A549 (cell line): ENCODE measurements at regions not wholly inside any gene's neighbourhood (a gene's known extent, or its start where the extent isn't known, plus 50 kb on each side); places are given as distances from the start of the nearest gene placed in this dataset.

Source experiments
- ATAC-seq, 2 experiments: fragments of 200-7000 bp in 1 of 2; fragments of >200 bp in 1 of 2; cut with Nextera tagmentation in 1 of 2; cut with Tn5 transposase in 1 of 2; 3 replicates each; pipeline versions ENCODE4 v1.8.0 to v1.9.1; 2018 to 2020; ENCODE audit warnings: mild to moderate bottlenecking in 1 of 2, moderate library complexity in 1 of 2
- CTCF ChIA-PET: fragments of 300-600 bp; sonication (Branson Sonifier 250); formaldehyde crosslinking; extraction: SDS; loops from one replicate; lab custom pipeline; 2021; ENCODE audit warnings: antibody characterized with exemption, inconsistent platforms; lab: Yijun Ruan, JAX
- POLR2A ChIA-PET: fragments of 350-600 bp; formaldehyde crosslinking; extraction: SDS; loops from one replicate; lab custom pipeline; 2021; ENCODE audit warnings: antibody characterized with exemption, inconsistent platforms; lab: Yijun Ruan, JAX
- DNase-seq, 2 experiments: peaks; one replicate each; pipeline versions ENCODE4 v3.0.0 to v3.0.0-alpha.2; 2011 to 2016; ENCODE audit warnings: low read depth in 1 of 2, low spot score in 1 of 2
- FAIRE-seq: peaks from 2 replicates; lab custom pipeline; 2011; peaks lifted over from hg19 to GRCh38; lab: Jason Lieb, UNC
- H3K27ac ChIP-seq, 2 experiments: fragments of >200 bp; sonication (Bioruptor Twin); formaldehyde crosslinking; 3 replicates each; pipeline ENCODE4 v1.5.1; 2016 to 2017
- H3K4me1 ChIP-seq: fragments of >200 bp; sonication (Bioruptor Twin); formaldehyde crosslinking; 3 replicates; pipeline ENCODE4 v1.6.1; 2016
- H3K4me2 ChIP-seq: fragments of >200 bp; sonication (Bioruptor Twin); formaldehyde crosslinking; 3 replicates; pipeline ENCODE4 v1.6.1; 2016
- H3K4me3 ChIP-seq: fragments of >200 bp; sonication (Bioruptor Twin); formaldehyde crosslinking; 3 replicates; pipeline ENCODE4 v1.5.1; 2016
- H3K9me3 ChIP-seq: fragments of >200 bp; sonication (Bioruptor Twin); formaldehyde crosslinking; 3 replicates; pipeline ENCODE4 v1.6.1; 2016
- BCL3 ChIP-seq: fragments of >200 bp; sonication (Bioruptor Twin); formaldehyde crosslinking; IDR thresholded peaks from 3 replicates; pipeline ENCODE4 v1.6.1; 2016
- BHLHE40 ChIP-seq: IDR thresholded peaks from 2 replicates; pipeline ENCODE4 v1.6.1; 2012; ENCODE audit warnings: low read depth, low read length, inconsistent platforms
- CHD2 ChIP-seq: fragments of 150-350 bp; IDR thresholded peaks from 2 replicates; pipeline ENCODE4 v1.6.1; 2014; ENCODE audit warnings: low read length; ENCODE audit not compliant: partially characterized antibody
- CHD4 ChIP-seq: fragments of 200-600 bp; sonication (generic); IDR thresholded peaks from 2 replicates; pipeline ENCODE4 v1.6.1; 2016; ENCODE audit warnings: antibody characterized with exemption, mild to moderate bottlenecking, borderline replicate concordance
- EHF ChIP-seq: fragments of 250-450 bp; sonication (Bioruptor Pico); IDR thresholded peaks from 2 replicates; pipeline ENCODE4 v1.5.0; 2020; ENCODE audit warnings: mild to moderate bottlenecking
- EP300 ChIP-seq, 2 experiments: fragments of >200 bp; sonication (Bioruptor Twin); formaldehyde crosslinking; IDR thresholded peaks; 2 replicates in 1 of 2; 3 replicates in 1 of 2; pipeline ENCODE4 v1.6.1; 2016 to 2017
- FOSB ChIP-seq: fragments of 250-450 bp; sonication (Bioruptor Pico); IDR thresholded peaks from 2 replicates; pipeline ENCODE4 v1.5.0; 2020; ENCODE audit warnings: mild to moderate bottlenecking, moderate library complexity
- FOSL2 ChIP-seq, 2 experiments: fragments of 450-650 bp in 1 of 2; fragments of >200 bp in 1 of 2; sonication (Bioruptor Twin) in 1 of 2; formaldehyde crosslinking; IDR thresholded peaks; 2 replicates each; pipeline versions ENCODE4 v1.5.0 to v1.6.1; 2016 to 2020; ENCODE audit warnings: mild to moderate bottlenecking in 1 of 2, moderate library complexity in 1 of 2
- FOXS1 ChIP-seq: fragments of 250-450 bp; sonication (Bioruptor Pico); IDR thresholded peaks from 2 replicates; pipeline ENCODE4 v1.5.0; 2020; ENCODE audit warnings: mild to moderate bottlenecking, moderate library complexity
- HDAC2 ChIP-seq: fragments of 200-600 bp; sonication (generic); IDR thresholded peaks from 2 replicates; pipeline ENCODE4 v1.6.1; 2016
- HMGXB4 ChIP-seq: fragments of 250-450 bp; sonication (Bioruptor Pico); IDR thresholded peaks from 2 replicates; pipeline ENCODE4 v1.5.0; 2021; ENCODE audit warnings: mild to moderate bottlenecking, moderate library complexity, borderline replicate concordance
- HOXA7 ChIP-seq: fragments of 250-450 bp; sonication (Bioruptor Pico); IDR thresholded peaks from 2 replicates; pipeline ENCODE4 v1.5.0; 2020; ENCODE audit warnings: mild to moderate bottlenecking, moderate library complexity
- JUNB ChIP-seq: fragments of >200 bp; sonication (Bioruptor Twin); formaldehyde crosslinking; IDR thresholded peaks from 2 replicates; pipeline ENCODE4 v1.6.1; 2016
- KDM1A ChIP-seq: fragments of 200-600 bp; sonication (generic); IDR thresholded peaks from 2 replicates; pipeline ENCODE4 v1.6.1; 2016; ENCODE audit warnings: low read depth, mild to moderate bottlenecking
- MAFK ChIP-seq: fragments of 450-650 bp; IDR thresholded peaks from 2 replicates; pipeline ENCODE4 v1.6.1; 2014; ENCODE audit not compliant: partially characterized antibody
- MYC ChIP-seq: IDR thresholded peaks from 2 replicates; pipeline ENCODE4 v1.6.1; 2012; ENCODE audit warnings: mild to moderate bottlenecking, inconsistent platforms, low read length, improper control_type of control experiment, borderline replicate concordance
- NPAS2 ChIP-seq: fragments of 250-450 bp; sonication (Bioruptor Pico); IDR thresholded peaks from 2 replicates; pipeline ENCODE4 v1.8.0; 2022; ENCODE audit warnings: mild to moderate bottlenecking, moderate library complexity, borderline replicate concordance
- POLR2A ChIP-seq: IDR thresholded peaks from 2 replicates; pipeline ENCODE4 v1.6.1; 2012; ENCODE audit warnings: mild to moderate bottlenecking, low read length
- RAD21 ChIP-seq, 2 experiments: fragments of >200 bp in 1 of 2; sonication (Bioruptor Twin) in 1 of 2; formaldehyde crosslinking in 1 of 2; IDR thresholded peaks in 1 of 2; conservative IDR thresholded peaks in 1 of 2; 2 replicates in 1 of 2; 3 replicates in 1 of 2; pipeline ENCODE4 v1.6.1; 2012 to 2018; ENCODE audit warnings: inconsistent platforms in 1 of 2
- RCOR1 ChIP-seq: fragments of 150-350 bp; IDR thresholded peaks from 2 replicates; pipeline ENCODE4 v1.6.1; 2014; ENCODE audit warnings: antibody characterized with exemption, low read length, low read depth
- RNF2 ChIP-seq: fragments of 200-600 bp; sonication (generic); IDR thresholded peaks from 2 replicates; pipeline ENCODE4 v1.6.1; 2016; ENCODE audit warnings: low read depth, mild to moderate bottlenecking, antibody characterized with exemption, moderate library complexity, borderline replicate concordance
- SREBF2 ChIP-seq: fragments of 450-650 bp; IDR thresholded peaks from 2 replicates; pipeline ENCODE4 v1.6.1; 2014; ENCODE audit warnings: mild to moderate bottlenecking, moderate library complexity
- ZC3H11A ChIP-seq: fragments of 450-650 bp; IDR thresholded peaks from 2 replicates; pipeline ENCODE4 v1.6.1; 2014; ENCODE audit warnings: antibody characterized with exemption, mild to moderate bottlenecking
- WGBS: methylation state at CpG from one replicate; pipeline ENCODE4 v1.1.6; 2017; ENCODE audit errors: missing lambda C conversion rate; 5-methylcytosine and 5-hydroxymethylcytosine counted together

GRCh38 chr18:39653221-39653620 is 2087.6 kb upstream of the CELF4 start:
- Histone ChIP-seq H3K4me1 (no peaks in the 10 kb centered on the region), H3K9me3 (no peaks in the 10 kb centered on the region), H3K4me3 (no peak overlapping the region)
- CTCF ChIA-PET, result interaction anchor here (1.1 kb wide), 1 partner anchor 11 kb away, joined by 3 read pairs; no protein-coding TSS in a partner anchor
- POLR2A ChIA-PET, result no interaction called here
- 93% methylated on average over 2 of the region's 2 CpGs for WGBS
- TF ChIP-seq POLR2A (no peak), RCOR1 (no peak), EP300 (IDR thresholded peaks at IDR 0.05) (no peak), EHF (CRISPR knock-in tag) (no peak), MAFK (no peak), CHD4 (no peak), BCL3 (no peak), HMGXB4 (CRISPR knock-in tag) (no peak), HDAC2 (no peak), CHD2 (no peak), SREBF2 (no peak), RNF2 (no peak), MYC (no peak), RAD21 (conservative IDR thresholded peaks at IDR 0.05 in 1 of 2, IDR thresholded peaks at IDR 0.05 in 1 of 2) (no peak), FOSB (CRISPR knock-in tag) (no peak), JUNB (no peak), NPAS2 (CRISPR knock-in tag) (no peak), KDM1A (no peak), ZC3H11A (no peak), FOSL2 (IDR thresholded peaks at IDR 0.05) (no peak), FOSL2 (CRISPR knock-in tag; IDR thresholded peaks at IDR 0.05) (no peak)
- TF ChIP-seq, all 56 proteins: peak for 0
- Histone ChIP-seq H3K4me2 (no peak overlapping the region), H3K27ac (no peak overlapping the region)
- DNase-seq, result no peak
- no peak for ATAC-seq
- no peak for FAIRE-seq

- Histone ChIP-seq H3K27ac (no peak overlapping the region), H3K9me3 (no peaks in the 10 kb centered on the region), H3K4me1 (no peaks in the 10 kb centered on the region), H3K4me2 (no peak overlapping the region), H3K4me3 (no peak overlapping the region)
- FAIRE-seq, result no peak
- no peak for TF ChIP-seq ZC3H11A
- TF ChIP-seq FOXS1, result no peak
- no peak for TF ChIP-seq HOXA7 (CRISPR knock-in tag)
- no peak for TF ChIP-seq BHLHE40
- no peak for DNase-seq
- WGBS, result 96% methylated on average over 1 of the region's 1 CpG
- ChIA-PET POLR2A (no interaction called here), CTCF (no interaction called here)
- no peak for ATAC-seq
Measured at GRCh38 chr18:39648616-39649015, 2083.0 kb upstream of the CELF4 start.
